ENCODE measurements at regions not wholly inside any gene's neighbourhood (a gene's known extent, or its start where the extent isn't known, plus 50 kb on each side); places are given as distances from the start of the nearest gene placed in this dataset.

DNA sequence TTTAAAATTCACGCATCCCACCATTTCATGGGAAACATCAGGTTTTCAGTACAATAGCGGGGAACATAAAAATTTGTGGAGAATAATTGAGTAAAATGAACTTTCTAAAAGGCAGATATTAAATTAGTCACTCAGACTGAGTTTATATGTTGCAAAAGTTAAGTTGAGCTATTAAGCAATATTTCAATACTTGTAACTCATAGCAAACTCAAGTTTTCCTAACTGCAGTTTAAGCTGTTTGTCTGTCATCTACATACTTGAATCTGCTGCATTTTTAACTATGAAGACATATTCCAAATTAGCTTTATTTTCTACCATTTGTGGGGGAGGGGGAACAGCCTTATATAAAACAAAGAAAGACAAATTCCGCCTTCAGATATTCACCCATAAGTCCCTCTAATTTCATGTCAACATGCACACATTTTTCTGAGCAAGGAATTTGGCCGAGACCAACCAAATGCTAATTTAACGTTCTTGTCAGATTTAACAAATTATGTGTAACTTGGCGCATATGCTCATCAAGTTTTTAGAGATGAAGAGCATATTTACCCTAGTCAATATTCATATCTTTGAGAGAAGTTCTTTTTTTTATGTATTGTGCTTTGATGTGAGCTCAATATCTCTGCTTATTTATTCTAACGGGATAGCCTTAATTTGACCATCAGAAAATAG lies 462.9 kb downstream of the TXNL1 start:
- TF ChIP-seq, protein P1, sequence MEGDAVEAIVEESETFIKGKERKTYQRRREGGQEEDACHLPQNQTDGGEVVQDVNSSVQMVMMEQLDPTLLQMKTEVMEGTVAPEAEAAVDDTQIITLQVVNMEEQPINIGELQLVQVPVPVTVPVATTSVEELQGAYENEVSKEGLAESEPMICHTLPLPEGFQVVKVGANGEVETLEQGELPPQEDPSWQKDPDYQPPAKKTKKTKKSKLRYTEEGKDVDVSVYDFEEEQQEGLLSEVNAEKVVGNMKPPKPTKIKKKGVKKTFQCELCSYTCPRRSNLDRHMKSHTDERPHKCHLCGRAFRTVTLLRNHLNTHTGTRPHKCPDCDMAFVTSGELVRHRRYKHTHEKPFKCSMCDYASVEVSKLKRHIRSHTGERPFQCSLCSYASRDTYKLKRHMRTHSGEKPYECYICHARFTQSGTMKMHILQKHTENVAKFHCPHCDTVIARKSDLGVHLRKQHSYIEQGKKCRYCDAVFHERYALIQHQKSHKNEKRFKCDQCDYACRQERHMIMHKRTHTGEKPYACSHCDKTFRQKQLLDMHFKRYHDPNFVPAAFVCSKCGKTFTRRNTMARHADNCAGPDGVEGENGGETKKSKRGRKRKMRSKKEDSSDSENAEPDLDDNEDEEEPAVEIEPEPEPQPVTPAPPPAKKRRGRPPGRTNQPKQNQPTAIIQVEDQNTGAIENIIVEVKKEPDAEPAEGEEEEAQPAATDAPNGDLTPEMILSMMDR (IDR thresholded peaks at IDR 0.05; ENCODE audit: extremely low read depth, missing control alignments) = no peak
- no peak for DNase-seq (ENCODE audit: low spot score)

DNA sequence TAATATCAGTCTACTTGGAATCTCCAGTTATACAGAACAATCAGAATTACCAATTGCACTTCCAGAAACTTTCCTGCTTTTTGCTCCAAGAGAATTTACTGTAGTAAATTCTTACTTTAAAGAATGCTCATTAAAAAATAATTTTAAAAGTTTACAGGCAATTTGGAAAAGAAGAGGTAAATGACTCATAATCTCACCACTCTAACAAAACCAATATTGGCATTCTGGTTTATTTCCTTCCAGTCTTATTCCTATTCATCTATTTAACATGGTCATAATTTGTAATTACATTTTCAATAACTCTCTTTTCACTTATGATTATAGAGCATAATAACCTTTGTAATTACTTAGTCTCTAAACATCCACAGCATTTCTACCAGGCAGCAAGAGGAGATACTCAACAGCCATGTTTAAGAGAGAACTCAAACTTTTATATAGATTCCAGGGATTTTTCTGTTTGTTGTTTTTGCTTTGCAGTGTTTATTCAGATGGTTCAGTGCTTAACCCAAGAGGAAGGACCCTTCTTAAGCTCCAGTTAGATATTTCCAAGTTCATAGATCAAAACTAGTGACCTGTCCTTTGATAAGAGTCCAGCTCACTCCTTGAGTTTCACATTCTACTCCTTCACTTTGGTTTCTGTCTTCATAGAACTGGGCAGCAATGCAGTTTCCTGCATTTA lies 464.7 kb downstream of the TXNL1 start:
- DNase-seq (ENCODE audit: low spot score) = no peak
- TF ChIP-seq, protein P1 (IDR thresholded peaks at IDR 0.05; ENCODE audit: extremely low read depth, missing control alignments) = no peak

DNA sequence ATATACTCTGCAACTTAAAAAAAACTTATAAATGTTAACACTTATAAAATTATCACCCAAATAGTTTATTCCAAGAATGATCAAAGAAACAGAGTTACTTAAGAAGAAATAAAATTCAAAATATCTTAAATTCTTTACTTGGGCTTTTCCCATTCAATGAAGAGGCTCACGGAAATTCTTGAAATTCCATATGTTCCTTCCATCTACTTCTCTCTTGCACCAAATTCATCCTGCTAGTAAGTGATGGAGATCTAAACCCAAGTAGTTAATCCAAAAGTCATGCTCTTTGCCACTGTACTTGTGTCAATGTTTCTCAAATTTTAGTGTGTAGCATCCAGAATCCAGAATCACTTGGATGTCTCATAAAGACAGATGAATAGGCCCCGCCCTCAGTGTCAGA lies 465.9 kb downstream of the TXNL1 start:
- TF ChIP-seq, protein P1 (IDR thresholded peaks at IDR 0.05; ENCODE audit: extremely low read depth, missing control alignments) = no peak
- DNase-seq (ENCODE audit: low spot score) = no peak

DNA sequence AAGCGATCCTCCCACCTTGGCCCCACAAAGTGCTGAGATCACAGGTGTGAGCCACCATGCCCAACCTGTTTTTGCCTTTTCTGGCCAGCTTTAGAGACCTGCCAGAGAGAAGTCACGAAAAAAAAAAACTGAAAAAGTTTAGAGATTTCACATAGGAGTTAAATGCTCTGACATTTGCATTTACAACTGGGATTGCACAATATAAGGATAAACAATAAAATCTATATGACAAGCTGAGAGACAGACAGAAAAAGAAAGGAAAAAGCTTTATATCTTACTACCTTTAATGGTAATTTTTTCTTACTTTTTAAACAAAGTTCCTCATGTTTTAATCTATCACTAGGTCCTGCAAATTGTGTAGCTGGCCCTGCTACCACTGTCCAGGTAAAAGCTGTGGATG lies 466.5 kb downstream of the TXNL1 start:
- TF ChIP-seq, protein P1 (IDR thresholded peaks at IDR 0.05; ENCODE audit: extremely low read depth, missing control alignments) = no peak
- no peak for DNase-seq (ENCODE audit: low spot score)

DNA sequence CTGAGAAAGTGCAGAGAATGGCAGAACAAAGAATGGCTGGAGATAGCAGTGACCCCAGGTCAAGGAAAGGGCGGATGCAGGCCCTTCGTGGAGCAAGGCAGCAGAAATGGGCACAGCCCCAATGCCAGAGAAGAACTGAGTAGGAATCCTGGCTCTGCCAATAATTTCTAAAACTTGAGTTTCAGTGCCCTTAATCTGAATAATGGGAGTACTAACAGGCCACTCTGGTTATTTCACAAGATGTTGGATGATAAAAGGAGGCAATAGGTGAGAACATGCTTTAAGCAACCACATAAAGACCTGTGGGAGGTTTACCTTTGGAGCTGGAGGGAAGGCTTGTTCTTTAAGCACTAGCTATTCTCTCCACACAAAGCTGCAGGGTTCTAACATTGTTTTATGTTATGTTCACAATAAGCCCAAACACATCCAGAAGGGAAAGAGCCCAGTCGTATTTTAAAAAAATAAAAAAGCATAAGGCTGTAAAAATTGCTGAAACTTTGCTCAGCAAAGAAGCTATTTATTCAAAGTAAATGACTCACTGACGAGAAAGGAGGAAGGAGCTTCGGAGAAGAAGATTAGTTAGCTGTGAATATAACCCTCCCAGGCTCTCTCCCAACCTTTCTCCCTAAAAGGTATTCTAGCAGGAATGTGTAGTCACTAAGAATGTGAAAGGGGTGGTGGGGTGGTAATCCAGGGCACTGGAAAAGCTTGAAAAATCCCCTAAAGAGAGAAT lies 470.2 kb downstream of the TXNL1 start:
- TF ChIP-seq, protein P1 (IDR thresholded peaks at IDR 0.05; ENCODE audit: extremely low read depth, missing control alignments) = no peak

DNA sequence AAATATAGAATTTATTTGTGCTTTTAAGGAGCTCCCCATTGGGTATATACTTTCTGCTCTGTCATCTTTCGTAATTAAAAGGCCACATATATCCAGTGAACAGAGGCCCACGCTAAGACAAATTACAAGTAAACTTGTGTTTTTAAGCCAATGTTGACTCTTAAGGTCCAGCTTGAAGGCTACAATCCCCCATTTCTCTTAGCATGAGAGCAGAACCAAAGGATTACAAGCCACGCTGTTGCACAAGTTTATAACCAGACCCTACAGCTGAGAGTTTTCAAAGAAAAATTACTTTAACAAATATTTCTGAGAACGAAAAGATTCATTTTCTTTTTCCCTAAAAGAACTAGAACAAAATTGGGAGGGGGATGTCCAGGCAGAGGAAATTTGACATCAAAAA lies 471.0 kb downstream of the TXNL1 start:
- DNase-seq (ENCODE audit: low spot score) = no peak
- TF ChIP-seq, protein P1 (IDR thresholded peaks at IDR 0.05; ENCODE audit: extremely low read depth, missing control alignments) = no peak

More for the DNA sequence above, 470.2 kb downstream of the TXNL1 start:
- DNase-seq (ENCODE audit: low spot score) = no peak

DNA sequence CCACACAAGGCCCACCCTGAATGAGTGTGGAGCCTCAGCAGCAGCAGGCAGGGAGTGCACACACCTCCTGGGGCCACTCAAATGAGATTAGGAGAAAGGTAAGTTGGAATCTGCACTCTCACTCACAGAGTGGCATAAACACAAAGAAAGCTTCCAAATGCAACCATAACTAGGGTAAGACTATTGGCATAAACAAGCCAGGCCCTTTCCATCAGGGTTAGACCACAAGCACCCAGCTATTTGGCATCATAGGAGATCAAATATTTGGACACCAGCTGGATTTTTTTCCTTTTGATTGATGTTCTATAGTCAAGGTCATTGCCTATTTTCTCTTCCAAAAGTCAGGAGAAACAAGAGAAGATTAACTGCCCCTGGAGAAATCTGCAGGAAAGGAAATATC lies 471.5 kb downstream of the TXNL1 start:
- no peak for DNase-seq (ENCODE audit: low spot score)
- TF ChIP-seq, protein P1 (IDR thresholded peaks at IDR 0.05; ENCODE audit: extremely low read depth, missing control alignments) = no peak
